GM18858 (cell line): ENCODE measurements at regions not wholly inside any gene's neighbourhood (a gene's known extent, or its start where the extent isn't known, plus 50 kb on each side); places are given as distances from the start of the nearest gene placed in this dataset.

Experiments used
- ATAC-seq: cut with Tn5 transposase; IDR thresholded peaks from one replicate; pipeline ENCODE4 v1.9.1; 2021; ENCODE audit not compliant: unreplicated experiment

DNA sequence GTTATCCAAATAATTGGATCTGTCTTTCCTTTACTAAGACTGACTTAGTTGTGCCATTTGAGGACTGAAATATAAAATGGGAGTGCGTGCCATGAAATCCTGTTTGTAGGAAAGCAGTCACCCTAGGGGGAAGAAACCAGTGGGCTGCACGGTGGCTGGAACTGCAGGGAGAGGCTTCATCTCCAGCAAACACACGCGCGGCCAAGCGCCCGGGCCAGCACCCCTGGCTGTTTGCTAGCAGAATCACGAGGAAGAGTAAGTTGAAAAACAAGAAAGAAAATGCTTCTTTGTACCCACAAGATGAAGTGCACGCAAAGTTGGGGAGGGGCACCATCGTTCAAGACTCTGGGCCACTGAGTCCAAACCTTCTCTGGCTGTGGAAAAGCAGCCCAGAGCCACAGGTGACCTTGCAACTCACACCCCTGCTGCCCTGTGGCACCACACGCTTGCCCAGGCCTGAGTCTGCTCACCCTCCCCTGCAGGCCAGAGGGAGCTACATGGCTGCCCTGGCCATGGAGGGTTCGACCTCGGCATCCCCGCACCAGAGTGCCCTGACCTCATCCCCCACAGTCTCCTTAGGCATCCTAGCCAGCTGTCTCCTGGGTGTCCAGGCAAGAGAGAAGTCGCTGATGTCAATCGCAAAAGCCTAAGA lies 55.2 kb downstream of the IRX2 start:
- ATAC-seq = no peak

- no peak for ATAC-seq
Observed at GRCh38 chr5:2695200-2695891, 56.1 kb downstream of the IRX2 start.

DNA sequence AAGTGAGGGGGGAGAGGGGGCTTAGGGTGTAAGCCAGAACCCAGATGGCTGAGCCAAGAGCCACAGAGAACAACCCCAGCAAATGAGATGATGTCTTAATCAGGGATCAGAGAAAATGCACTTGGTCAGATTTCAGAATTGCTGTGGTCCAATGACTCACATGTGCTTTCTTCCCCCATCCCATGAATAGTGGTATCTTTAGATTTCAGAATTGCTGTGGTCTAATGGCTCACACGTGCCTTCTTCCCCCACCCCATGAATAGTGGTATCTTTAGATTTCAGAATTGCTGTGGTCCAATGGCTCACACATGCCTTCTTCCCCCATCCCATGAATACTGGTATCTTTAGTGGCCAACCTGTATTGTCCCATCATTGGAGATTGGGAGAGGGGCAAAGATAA lies 59.9 kb downstream of the IRX2 start:
- no peak for ATAC-seq

DNA sequence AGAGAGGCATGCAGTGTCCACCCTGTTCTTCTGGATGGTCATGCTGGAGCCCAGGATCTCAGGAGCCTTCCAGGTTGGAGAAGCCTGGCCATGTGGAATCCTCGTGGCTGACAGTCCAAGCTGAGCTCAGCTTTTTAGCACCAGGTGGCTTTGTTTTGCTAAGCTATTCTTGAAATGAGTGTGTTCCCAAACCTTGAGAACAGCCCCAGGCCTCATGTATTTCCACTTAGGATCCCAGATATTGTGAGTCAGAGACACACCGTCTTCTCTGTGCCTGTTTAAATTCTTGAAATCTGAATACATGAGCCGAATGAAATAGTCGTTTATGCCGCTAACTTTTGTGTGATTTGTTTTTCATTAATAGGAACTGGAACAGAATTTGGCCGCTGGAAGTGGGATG lies 61.2 kb downstream of the IRX2 start:
- ATAC-seq = no peak

- ATAC-seq = no peak
Observed at GRCh38 chr5:2688586-2688985, 62.9 kb downstream of the IRX2 start.

DNA sequence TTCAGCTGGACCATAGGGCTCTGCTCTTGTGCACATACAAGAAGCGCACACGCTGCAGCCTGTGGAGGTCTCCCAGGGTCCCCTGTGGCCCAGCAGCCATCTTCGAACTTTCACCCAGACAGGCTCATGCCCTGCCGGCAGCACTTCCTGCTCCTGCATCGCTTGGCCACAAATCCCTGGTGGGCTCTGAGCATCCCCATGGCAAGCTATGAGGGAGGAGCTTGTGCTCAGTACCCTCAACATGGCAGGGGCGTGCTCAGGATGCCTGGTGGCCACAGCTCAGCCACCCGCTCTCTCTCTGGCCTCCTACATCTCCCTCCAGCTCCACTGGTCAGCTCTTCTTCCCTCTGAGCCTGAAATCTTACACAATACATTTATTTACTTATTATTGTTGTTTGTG lies 63.7 kb downstream of the IRX2 start:
- ATAC-seq = no peak

DNA sequence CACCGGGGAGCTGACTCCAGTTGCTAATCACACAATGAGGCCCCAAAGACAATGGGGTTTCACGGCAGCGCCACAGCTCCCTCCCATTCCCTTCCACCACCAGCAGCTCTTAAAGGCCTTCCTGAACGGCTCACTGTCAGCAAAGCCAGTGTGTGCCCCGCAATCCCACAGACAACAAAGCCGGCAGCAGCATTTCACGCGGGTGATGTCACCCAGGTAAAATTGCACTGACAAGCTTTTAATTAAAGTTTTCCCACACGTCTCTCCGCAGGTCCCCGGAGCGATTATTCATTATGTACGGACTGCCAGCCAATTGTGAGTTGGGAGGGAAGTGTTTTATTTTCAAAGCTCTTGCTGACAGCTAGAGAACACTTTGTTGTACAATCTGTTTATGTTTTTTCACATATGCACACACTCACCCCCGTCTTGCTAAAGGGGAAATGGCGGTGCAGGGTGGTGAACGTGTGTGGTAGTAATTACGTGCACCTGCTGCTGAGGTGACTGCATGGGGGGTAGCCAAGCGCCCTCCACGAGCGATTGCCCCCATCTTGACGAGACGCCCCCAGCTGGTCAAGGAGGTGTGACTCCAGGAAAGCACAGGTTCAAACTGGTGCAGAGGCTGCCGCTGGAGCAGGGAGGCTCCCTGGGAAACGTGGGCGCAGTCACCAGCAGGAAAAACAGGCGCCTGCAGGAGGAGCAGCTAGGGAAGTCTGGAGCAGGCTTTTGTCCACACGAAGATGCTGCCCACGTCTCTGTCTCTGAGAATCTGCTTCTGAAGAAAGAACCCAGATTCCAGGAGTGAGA lies 65.0 kb downstream of the IRX2 start:
- no peak for ATAC-seq

DNA sequence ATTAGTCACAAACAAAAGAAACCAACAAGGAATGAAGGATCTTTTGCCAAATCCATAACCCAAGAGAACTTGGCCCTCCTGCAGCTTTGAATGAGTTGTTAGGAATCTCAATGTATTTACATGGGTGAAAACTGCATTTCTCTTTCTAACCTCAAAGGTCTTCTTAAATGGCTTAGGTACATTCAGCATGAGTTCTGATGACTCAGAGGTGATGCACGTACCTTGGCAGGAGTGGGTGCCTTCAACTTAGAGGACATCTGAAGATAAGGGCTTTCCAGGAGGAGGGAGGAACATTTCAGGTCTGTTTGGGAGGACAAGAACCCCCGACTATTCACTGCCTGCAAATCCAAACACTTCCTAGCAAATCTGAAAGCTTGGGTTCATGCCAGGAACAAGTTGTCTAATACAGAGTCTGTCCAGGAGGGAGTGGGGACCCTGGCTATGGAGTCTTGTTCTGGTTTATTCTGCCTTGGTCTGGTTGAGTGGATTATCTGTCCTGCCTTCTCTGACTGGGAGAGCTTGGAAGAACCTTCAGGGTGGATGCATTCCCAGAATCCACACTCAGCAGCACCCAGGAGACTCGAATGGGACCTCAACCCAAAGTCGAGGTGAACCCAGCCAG lies 65.7 kb downstream of the IRX2 start:
- no peak for ATAC-seq

GRCh38 chr5:2684606-2685005 lies 66.9 kb downstream of the IRX2 start:
- no peak for ATAC-seq

GRCh38 chr5:2683720-2684119 lies 67.8 kb downstream of the IRX2 start:
- ATAC-seq = no peak

GRCh38 chr5:2681476-2681875 lies 70.0 kb downstream of the IRX2 start:
- ATAC-seq = no peak

DNA sequence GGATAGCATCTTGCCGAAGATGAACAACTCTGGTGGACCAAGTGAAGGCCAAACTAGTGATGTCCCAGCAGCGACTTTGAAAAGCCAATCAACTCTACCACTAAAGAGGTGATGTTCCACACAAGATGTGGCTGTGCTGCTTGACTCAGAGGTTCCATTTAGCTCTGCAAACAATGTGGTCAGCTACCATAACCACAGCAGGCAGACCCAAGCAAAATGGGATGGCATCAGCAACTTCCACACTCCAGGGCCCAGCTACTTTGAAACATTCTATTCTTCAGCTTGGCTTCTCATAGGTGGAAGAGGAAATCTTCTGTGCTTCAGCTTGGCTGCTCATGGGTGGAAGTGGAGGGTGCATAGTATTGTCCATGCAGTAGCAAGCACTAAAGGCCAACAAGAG lies 70.5 kb downstream of the IRX2 start:
- no peak for ATAC-seq

DNA sequence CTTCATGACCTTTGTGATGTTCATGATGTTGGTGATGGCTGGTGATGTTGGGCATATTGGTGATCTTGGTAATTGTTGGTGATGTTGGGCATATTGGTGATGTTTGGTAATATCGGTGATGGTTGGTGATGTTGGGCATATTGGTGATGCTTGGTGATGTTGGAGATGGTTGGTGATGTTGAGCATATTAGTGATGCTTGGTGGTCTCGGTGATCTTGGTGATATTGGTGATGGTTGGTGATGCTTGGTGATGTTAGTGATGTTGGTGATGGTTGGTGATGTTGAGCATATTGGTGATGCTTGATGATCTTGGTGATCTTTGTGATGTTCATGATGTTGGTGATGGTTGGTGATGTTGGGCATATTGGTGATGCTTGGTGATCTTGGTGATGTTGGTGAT lies 73.8 kb downstream of the IRX2 start:
- no peak for ATAC-seq

DNA sequence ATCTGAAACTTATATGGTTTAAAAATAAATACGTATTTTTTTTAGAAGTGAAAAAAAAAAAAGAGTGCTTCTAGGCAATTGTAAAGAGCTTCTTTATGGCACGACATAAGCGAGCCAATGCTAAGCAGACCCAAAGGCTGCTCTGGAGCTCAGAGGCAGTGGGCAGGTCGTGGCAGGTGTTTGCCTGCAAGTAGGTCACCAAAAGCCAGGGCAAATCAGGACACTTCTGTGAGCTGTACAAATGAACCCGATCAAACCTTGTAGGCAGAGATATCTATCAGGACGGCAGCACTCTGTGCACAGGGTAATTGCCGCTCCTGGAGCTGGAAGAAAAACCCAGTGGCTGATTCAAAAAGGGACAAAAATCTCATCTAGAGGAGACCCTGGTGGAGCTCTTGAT lies 75.9 kb downstream of the IRX2 start:
- ATAC-seq = no peak

DNA sequence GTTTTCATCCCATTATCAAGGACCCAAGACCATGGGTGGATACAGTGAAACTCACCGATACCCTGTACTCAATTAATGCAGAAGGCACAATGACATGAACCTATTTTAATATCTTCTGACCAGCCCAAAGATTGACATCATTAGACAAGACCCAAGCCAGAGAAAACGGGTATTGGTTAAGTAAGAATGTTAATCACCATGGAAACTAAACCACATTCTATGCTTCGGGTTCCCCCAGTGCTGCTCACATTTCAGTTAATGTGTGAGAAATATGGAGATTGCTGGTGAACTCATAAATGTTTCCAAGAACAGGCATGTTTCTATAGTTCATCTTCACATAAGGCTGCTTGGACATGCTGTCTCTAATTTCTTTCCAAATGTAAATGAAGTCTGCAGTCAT lies 77.0 kb downstream of the IRX2 start:
- ATAC-seq = no peak

GRCh38 chr5:2670940-2671339 lies 80.5 kb downstream of the IRX2 start:
- no peak for ATAC-seq

- no peak for ATAC-seq
Observed at GRCh38 chr5:2669913-2670312, 81.6 kb downstream of the IRX2 start.

- no peak for ATAC-seq
Observed at GRCh38 chr5:2669259-2669658, 82.2 kb downstream of the IRX2 start.

- no peak for ATAC-seq
Observed at GRCh38 chr5:2666081-2666480, 85.4 kb downstream of the IRX2 start.

GRCh38 chr5:2663489-2663888 lies 88.0 kb downstream of the IRX2 start:
- ATAC-seq = no peak

DNA sequence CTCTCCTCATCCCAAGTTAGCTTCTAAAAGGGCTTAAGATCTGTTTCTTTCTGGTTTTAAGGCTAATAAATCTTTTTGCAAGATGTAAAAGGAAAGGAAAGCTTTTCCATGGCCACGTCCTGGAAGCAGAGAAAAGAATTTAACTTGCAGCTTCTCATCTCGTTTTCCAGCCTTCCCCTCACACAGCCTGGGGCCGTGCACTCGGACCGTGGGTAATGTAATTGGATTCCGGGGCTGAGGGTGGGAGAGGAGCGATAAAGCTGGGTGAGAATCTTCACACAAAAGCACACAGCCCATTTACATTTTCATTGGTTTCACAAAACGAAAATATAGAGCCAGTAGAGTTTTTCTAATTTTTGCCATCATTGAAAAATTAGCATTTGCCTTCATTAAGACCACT lies 91.2 kb downstream of the IRX2 start:
- ATAC-seq = no peak
